ENCODE measurements at regions not wholly inside any gene's neighbourhood (a gene's known extent, or its start where the extent isn't known, plus 50 kb on each side); places are given as distances from the start of the nearest gene placed in this dataset.

GRCh38 chr3:180102134-180102533 is 65.4 kb upstream of the PEX5L start:
- DNase-seq (ENCODE audit: low read depth in 1 of 2, low spot score in 1 of 2) = no peak
- H3K27ac ChIP-seq = no peak overlapping the region
- CTCF ChIA-PET = no interaction called here
- no peak overlapping the region for H3K4me3 ChIP-seq
- TF ChIP-seq PBX3 (IDR thresholded peaks at IDR 0.05) = no peak
- no peak for TF ChIP-seq RFX5 (IDR thresholded peaks at IDR 0.05)
- TF ChIP-seq MAX (IDR thresholded peaks at IDR 0.05) = no peak
- TF ChIP-seq REST (IDR thresholded peaks at IDR 0.05) = no peak
- TF ChIP-seq ATOH8 (CRISPR knock-in tag; IDR thresholded peaks at IDR 0.05; ENCODE audit: low read depth) = no peak
- TF ChIP-seq EP300 (IDR thresholded peaks at IDR 0.05) = no peak
- no peak for TF ChIP-seq HEYL (CRISPR knock-in tag; IDR thresholded peaks at IDR 0.05)
- TF ChIP-seq CTCF (IDR thresholded peaks at IDR 0.05) = no peak
- TF ChIP-seq NFE2L2 (conservative IDR thresholded peaks at IDR 0.05; ENCODE audit: low read length) = no peak
- TF ChIP-seq MAZ (IDR thresholded peaks at IDR 0.05; ENCODE audit: borderline replicate concordance, low read depth, low read length) = no peak
- TF ChIP-seq FOSL2 (IDR thresholded peaks at IDR 0.05) = no peak
- TF ChIP-seq FOSL2 (CRISPR knock-in tag; IDR thresholded peaks at IDR 0.05) = no peak
- no peak for TF ChIP-seq RCOR1 (IDR thresholded peaks at IDR 0.05; ENCODE audit: low read depth, low read length)
- no peak for TF ChIP-seq MYC (IDR thresholded peaks at IDR 0.05; ENCODE audit: borderline replicate concordance, low read length)
- no peak for TF ChIP-seq USF2 (IDR thresholded peaks at IDR 0.05)
- TF ChIP-seq E2F6 (IDR thresholded peaks at IDR 0.05; ENCODE audit: borderline replicate concordance, low read depth) = no peak
- no peak for TF ChIP-seq HOXB13 (CRISPR knock-in tag; IDR thresholded peaks at IDR 0.05; ENCODE audit: low read depth)
- TF ChIP-seq JUN (IDR thresholded peaks at IDR 0.05) = no peak
- H3K9me3 ChIP-seq = no peaks in the 10 kb centered on the region
- POLR2A ChIA-PET = no interaction called here
- FAIRE-seq = no peak
- H3K4me2 ChIP-seq = no peak overlapping the region
- ATAC-seq = no peak
- WGBS (ENCODE audit: missing lambda C conversion rate) = 28% methylated on average over 10 of the region's 11 CpGs
- no peaks in the 10 kb centered on the region for H3K4me1 ChIP-seq

- FAIRE-seq (no peak), ATAC-seq (no peak), DNase-seq (ENCODE audit: low read depth in 1 of 2, low spot score in 1 of 2) (no peak)
- Histone ChIP-seq H3K4me3 (no peak overlapping the region), H3K4me2 (no peak overlapping the region), H3K4me1 (no peaks in the 10 kb centered on the region), H3K9me3 (no peaks in the 10 kb centered on the region), H3K27ac (no peak overlapping the region)
- CTCF ChIA-PET = no interaction called here
- POLR2A ChIA-PET = no interaction called here
- WGBS (ENCODE audit: missing lambda C conversion rate) = 0% methylated on average over 1 of the region's 1 CpG
- no peak for TF ChIP-seq TFCP2L1 (CRISPR knock-in tag; IDR thresholded peaks at IDR 0.05)
- TF ChIP-seq CTCF (IDR thresholded peaks at IDR 0.05) = no peak
- TF ChIP-seq ATOH8 (CRISPR knock-in tag; IDR thresholded peaks at IDR 0.05; ENCODE audit: low read depth) = no peak
- TF ChIP-seq EHF (CRISPR knock-in tag; IDR thresholded peaks at IDR 0.05) = no peak
- TF ChIP-seq REST (IDR thresholded peaks at IDR 0.05) = no peak
- no peak for TF ChIP-seq NR3C1 (IDR thresholded peaks at IDR 0.05)
These were observed 65.9 kb upstream of the PEX5L start for GRCh38 chr3:180102604-180103003.
